Panc1 (cell line): ENCODE measurements at regions not wholly inside any gene's neighbourhood (a gene's known extent, or its start where the extent isn't known, plus 50 kb on each side); places are given as distances from the start of the nearest gene placed in this dataset.

Experiments
- CTCF ChIP-seq: fragments of 450-650 bp; IDR thresholded peaks from 2 replicates; pipeline ENCODE4 v1.5.1; 2017; ENCODE audit warnings: mild to moderate bottlenecking
- POLR2AphosphoS5 ChIP-seq: IDR thresholded peaks from 2 replicates; pipeline ENCODE4 v1.6.1; 2012; ENCODE audit warnings: mild to moderate bottlenecking, low read depth, low read length, moderate library complexity
- REST ChIP-seq, 2 experiments: IDR thresholded peaks; 2 replicates each; pipeline ENCODE4 v1.6.1; 2011 to 2012; ENCODE audit warnings: low read depth in 2 of 2, control low read depth in 1 of 2, low read length in 1 of 2, mild to moderate bottlenecking in 1 of 2, moderate library complexity in 1 of 2; ENCODE audit not compliant: insufficient read depth in 1 of 2

GRCh38 chr12:67506739-67507138, 141.8 kb upstream of the DYRK2 start:
- TF ChIP-seq POLR2AphosphoS5, result no peak
- TF ChIP-seq CTCF, result no peak
- no peak for TF ChIP-seq REST (IDR thresholded peaks at IDR 0.05; ENCODE audit: insufficient read depth in 1 of 2, low read depth in 2 of 2, low read length in 1 of 2)
